Type B pancreatic cell (in vitro differentiated cells): ENCODE measurements at regions not wholly inside any gene's neighbourhood (a gene's known extent, or its start where the extent isn't known, plus 50 kb on each side); places are given as distances from the start of the nearest gene placed in this dataset.

Experiments used
- DNase-seq: peaks from one replicate; pipeline ENCODE4 v3.0.0; 2021; ENCODE audit warnings: mixed read lengths; ENCODE audit not compliant: unreplicated experiment; ENCODE audit errors: extremely low spot score
- H3K27ac Mint-ChIP-seq: 2 replicates; pipeline ENCODE4 v1.8.0; 2021; ENCODE audit warnings: mild to moderate bottlenecking, mixed read lengths
- H3K27me3 Mint-ChIP-seq: 2 replicates; pipeline ENCODE4 v1.8.0; 2021; ENCODE audit warnings: mixed read lengths
- H3K36me3 Mint-ChIP-seq: 2 replicates; pipeline ENCODE4 v1.8.0; 2021; ENCODE audit warnings: mixed read lengths
- H3K4me1 Mint-ChIP-seq: one replicate; pipeline ENCODE4 v1.8.0; 2021; ENCODE audit warnings: mixed read lengths; ENCODE audit not compliant: unreplicated experiment
- H3K4me3 Mint-ChIP-seq: 2 replicates; pipeline ENCODE4 v1.8.0; 2021; ENCODE audit warnings: mild to moderate bottlenecking, mixed read lengths
- H3K9me3 Mint-ChIP-seq: 2 replicates; pipeline ENCODE4 v1.8.0; 2021; ENCODE audit warnings: mixed read lengths
- TF ChIP-seq, protein P1 (sequence below): fragments of 200-600 bp; sonication (generic); conservative IDR thresholded peaks from 2 replicates; pipeline ENCODE4 v1.5.0; 2021; ENCODE audit warnings: antibody characterized with exemption, mild to moderate bottlenecking

GRCh38 chr7:41029072-41029499, 673.8 kb downstream of the INHBA start:
- TF ChIP-seq, protein P1, sequence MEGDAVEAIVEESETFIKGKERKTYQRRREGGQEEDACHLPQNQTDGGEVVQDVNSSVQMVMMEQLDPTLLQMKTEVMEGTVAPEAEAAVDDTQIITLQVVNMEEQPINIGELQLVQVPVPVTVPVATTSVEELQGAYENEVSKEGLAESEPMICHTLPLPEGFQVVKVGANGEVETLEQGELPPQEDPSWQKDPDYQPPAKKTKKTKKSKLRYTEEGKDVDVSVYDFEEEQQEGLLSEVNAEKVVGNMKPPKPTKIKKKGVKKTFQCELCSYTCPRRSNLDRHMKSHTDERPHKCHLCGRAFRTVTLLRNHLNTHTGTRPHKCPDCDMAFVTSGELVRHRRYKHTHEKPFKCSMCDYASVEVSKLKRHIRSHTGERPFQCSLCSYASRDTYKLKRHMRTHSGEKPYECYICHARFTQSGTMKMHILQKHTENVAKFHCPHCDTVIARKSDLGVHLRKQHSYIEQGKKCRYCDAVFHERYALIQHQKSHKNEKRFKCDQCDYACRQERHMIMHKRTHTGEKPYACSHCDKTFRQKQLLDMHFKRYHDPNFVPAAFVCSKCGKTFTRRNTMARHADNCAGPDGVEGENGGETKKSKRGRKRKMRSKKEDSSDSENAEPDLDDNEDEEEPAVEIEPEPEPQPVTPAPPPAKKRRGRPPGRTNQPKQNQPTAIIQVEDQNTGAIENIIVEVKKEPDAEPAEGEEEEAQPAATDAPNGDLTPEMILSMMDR: no peak
- Mint-ChIP-seq H3K9me3 (peaks cover 5% of the 10 kb centered on the region), H3K4me3 (no peak overlapping the region), H3K27me3 (no peaks in the 10 kb centered on the region), H3K36me3 (no peaks in the 10 kb centered on the region), H3K4me1 (no peaks in the 10 kb centered on the region), H3K27ac (no peak overlapping the region)
- DNase-seq: no peak

- no peak for DNase-seq
- Mint-ChIP-seq H3K9me3 (peaks cover 5% of the 10 kb centered on the region), H3K27me3 (no peaks in the 10 kb centered on the region), H3K4me3 (no peak overlapping the region), H3K4me1 (no peaks in the 10 kb centered on the region), H3K36me3 (no peaks in the 10 kb centered on the region), H3K27ac (no peak overlapping the region)
- TF ChIP-seq, protein P1: no peak
Observed at GRCh38 chr7:41028580-41028979, 674.3 kb downstream of the INHBA start.

DNA sequence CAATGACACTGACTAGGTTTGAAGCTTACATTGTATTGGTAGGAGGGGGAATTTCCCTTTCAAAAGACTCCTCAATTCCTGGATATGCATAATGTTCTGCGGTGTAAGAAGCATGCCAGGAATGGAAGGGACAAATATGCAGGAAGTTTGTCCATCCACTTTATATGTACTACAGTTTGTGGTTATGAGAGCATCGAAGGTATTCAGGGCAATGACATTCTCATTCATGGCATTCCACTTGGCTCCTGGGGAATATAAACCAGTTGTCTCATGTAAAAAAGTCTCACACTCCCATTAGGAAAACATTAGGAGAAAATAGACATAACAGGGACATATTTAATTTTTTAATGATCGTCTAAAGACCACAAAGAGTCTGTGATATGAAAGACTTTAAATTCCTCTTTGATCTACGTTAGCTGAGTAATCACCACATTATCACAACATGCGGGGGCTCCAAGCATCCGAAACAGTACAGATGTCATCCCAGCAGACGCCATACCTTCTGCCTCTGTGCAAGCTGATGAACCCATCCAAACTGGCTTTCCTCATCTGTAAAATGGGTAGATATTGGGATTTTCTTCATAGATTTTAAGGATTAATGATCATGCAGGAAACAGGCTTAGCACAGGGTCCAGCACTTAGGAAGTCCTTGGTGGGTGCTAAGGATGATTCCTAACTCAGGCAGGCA, 675.3 kb downstream of the INHBA start:
- no peak for DNase-seq
- peaks cover 5% of the 10 kb centered on the region for H3K9me3 Mint-ChIP-seq
- no peaks in the 10 kb centered on the region for H3K27me3 Mint-ChIP-seq
- H3K4me3 Mint-ChIP-seq: no peak overlapping the region
- H3K27ac Mint-ChIP-seq: no peak overlapping the region
- TF ChIP-seq, protein P1: no peak
- H3K36me3 Mint-ChIP-seq: no peaks in the 10 kb centered on the region
- no peaks in the 10 kb centered on the region for H3K4me1 Mint-ChIP-seq

DNA sequence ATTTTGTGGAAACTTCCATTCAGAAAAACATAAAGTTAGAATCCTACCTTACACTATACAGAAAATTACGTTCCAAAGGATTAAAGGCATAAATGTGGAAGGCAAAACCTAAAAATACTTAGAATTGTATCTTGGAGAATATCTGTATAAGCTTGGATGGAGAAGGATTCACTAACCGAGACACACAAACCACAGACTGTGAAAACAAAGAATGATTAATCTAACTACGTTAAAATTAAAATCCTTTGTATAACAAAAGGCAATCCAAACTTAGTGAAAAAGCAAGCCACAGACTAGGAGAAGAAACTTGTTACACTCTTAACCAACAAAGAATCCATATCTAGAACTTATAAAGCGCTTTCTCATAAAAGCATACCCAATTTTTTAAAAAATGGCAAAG, 678.8 kb downstream of the INHBA start:
- no peaks in the 10 kb centered on the region for H3K36me3 Mint-ChIP-seq
- TF ChIP-seq, protein P1: no peak
- DNase-seq: no peak
- no peak overlapping the region for H3K4me3 Mint-ChIP-seq
- no peaks in the 10 kb centered on the region for H3K27me3 Mint-ChIP-seq
- no peak overlapping the region for H3K27ac Mint-ChIP-seq
- peaks cover 10% of the 10 kb centered on the region for H3K4me1 Mint-ChIP-seq
- H3K9me3 Mint-ChIP-seq: no peaks in the 10 kb centered on the region

GRCh38 chr7:41020056-41020455, 682.8 kb downstream of the INHBA start:
- no peaks in the 10 kb centered on the region for H3K36me3 Mint-ChIP-seq
- peaks cover 10% of the 10 kb centered on the region for H3K4me1 Mint-ChIP-seq
- no peaks in the 10 kb centered on the region for H3K27me3 Mint-ChIP-seq
- no peak overlapping the region for H3K27ac Mint-ChIP-seq
- DNase-seq: no peak
- TF ChIP-seq, protein P1: no peak
- H3K9me3 Mint-ChIP-seq: no peaks in the 10 kb centered on the region
- no peak overlapping the region for H3K4me3 Mint-ChIP-seq
